NCI-H2196 treated with DMSO at 0.1 percent for 48 hours (cell line): ENCODE measurements at regions not wholly inside any gene's neighbourhood (a gene's known extent, or its start where the extent isn't known, plus 50 kb on each side); places are given as distances from the start of the nearest gene placed in this dataset.
"Not testable (repeated sequence)": the region's sequence is repeated elsewhere in the genome, so short reads cannot be mapped to it uniquely, and the experiment has no call there.

Experiments used
- DNase-seq: peaks from one replicate; lab custom pipeline; 2025; ENCODE audit not compliant: unreplicated experiment; lab: John Stamatoyannopoulos, UW

GRCh38 chr3:10653866-10654611, 148.7 kb upstream of the ATP2B2 start:
- no peak for DNase-seq

GRCh38 chr3:10655105-10655504, 149.7 kb upstream of the ATP2B2 start:
- DNase-seq: no peak

GRCh38 chr3:10657339-10657738, 152.0 kb upstream of the ATP2B2 start:
- not testable (repeated sequence) for DNase-seq

GRCh38 chr3:10665592-10665991, 150.4 kb upstream of the SLC6A11 start:
- DNase-seq: no peak

- DNase-seq: no peak
Observed at GRCh38 chr3:10666621-10667020, 149.4 kb upstream of the SLC6A11 start.

GRCh38 chr3:10667269-10667668, 148.8 kb upstream of the SLC6A11 start:
- DNase-seq: no peak

GRCh38 chr3:10667901-10668476, 148.0 kb upstream of the SLC6A11 start:
- DNase-seq: no peak

GRCh38 chr3:10669490-10670048, 146.5 kb upstream of the SLC6A11 start:
- no peak for DNase-seq

- DNase-seq: no peak
Observed at GRCh38 chr3:10672422-10672821, 143.6 kb upstream of the SLC6A11 start.

GRCh38 chr3:10674578-10674977, 141.4 kb upstream of the SLC6A11 start:
- no peak for DNase-seq

GRCh38 chr3:10676905-10677304, 139.1 kb upstream of the SLC6A11 start:
- DNase-seq: no peak

GRCh38 chr3:10678796-10679376, 137.1 kb upstream of the SLC6A11 start:
- DNase-seq: no peak

GRCh38 chr3:10680796-10681195, 135.2 kb upstream of the SLC6A11 start:
- no peak for DNase-seq

GRCh38 chr3:10682692-10683091, 133.3 kb upstream of the SLC6A11 start:
- DNase-seq: no peak

- DNase-seq: no peak
Observed at GRCh38 chr3:10683106-10683505, 132.9 kb upstream of the SLC6A11 start.

GRCh38 chr3:10688126-10688525, 127.9 kb upstream of the SLC6A11 start:
- DNase-seq: no peak

GRCh38 chr3:10688548-10689172, 127.4 kb upstream of the SLC6A11 start:
- no peak for DNase-seq

GRCh38 chr3:10692039-10692622, 123.9 kb upstream of the SLC6A11 start:
- DNase-seq: no peak

GRCh38 chr3:10693457-10693856, 122.6 kb upstream of the SLC6A11 start:
- no peak for DNase-seq

GRCh38 chr3:10694179-10694578, 121.8 kb upstream of the SLC6A11 start:
- no peak for DNase-seq

GRCh38 chr3:10695186-10695585, 120.8 kb upstream of the SLC6A11 start:
- not testable (repeated sequence) for DNase-seq
